GM12872 (cell line): ENCODE measurements at regions not wholly inside any gene's neighbourhood (a gene's known extent, or its start where the extent isn't known, plus 50 kb on each side); places are given as distances from the start of the nearest gene placed in this dataset.

Experiments
- TF ChIP-seq, protein P1 (sequence below): IDR thresholded peaks from 3 replicates; pipeline ENCODE4 v1.5.1; 2011; ENCODE audit warnings: low read depth, mild to moderate bottlenecking, low read length, moderate library complexity; ENCODE audit not compliant: insufficient read depth

DNA sequence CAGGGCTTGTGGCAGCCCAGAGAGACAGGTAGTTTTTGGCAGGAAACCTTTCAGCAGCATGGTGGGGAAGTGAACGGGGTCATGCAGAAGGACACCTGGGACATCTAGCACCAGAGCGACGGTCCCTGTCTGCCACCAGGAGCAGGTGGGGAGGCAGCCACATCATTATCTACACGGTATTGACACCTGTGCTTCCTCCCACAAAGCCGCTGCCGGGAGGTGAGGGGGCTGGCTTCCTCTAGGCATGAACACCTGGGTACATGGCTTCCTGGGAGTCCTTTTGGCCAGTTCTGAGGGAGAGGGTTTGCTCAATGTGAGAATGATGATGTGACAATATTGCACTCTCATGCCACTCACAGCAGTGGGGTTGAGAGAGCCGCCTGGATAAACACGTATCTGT is 275.2 kb downstream of the ACTR3B start:
- TF ChIP-seq, protein P1, sequence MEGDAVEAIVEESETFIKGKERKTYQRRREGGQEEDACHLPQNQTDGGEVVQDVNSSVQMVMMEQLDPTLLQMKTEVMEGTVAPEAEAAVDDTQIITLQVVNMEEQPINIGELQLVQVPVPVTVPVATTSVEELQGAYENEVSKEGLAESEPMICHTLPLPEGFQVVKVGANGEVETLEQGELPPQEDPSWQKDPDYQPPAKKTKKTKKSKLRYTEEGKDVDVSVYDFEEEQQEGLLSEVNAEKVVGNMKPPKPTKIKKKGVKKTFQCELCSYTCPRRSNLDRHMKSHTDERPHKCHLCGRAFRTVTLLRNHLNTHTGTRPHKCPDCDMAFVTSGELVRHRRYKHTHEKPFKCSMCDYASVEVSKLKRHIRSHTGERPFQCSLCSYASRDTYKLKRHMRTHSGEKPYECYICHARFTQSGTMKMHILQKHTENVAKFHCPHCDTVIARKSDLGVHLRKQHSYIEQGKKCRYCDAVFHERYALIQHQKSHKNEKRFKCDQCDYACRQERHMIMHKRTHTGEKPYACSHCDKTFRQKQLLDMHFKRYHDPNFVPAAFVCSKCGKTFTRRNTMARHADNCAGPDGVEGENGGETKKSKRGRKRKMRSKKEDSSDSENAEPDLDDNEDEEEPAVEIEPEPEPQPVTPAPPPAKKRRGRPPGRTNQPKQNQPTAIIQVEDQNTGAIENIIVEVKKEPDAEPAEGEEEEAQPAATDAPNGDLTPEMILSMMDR = no peak

GRCh38 chr7:153036396-153037063 is 277.0 kb downstream of the ACTR3B start:
- TF ChIP-seq, protein P1 = no peak

- TF ChIP-seq, protein P1 = no peak
Measured at GRCh38 chr7:153043440-153043839, 283.9 kb downstream of the ACTR3B start.

GRCh38 chr7:153044981-153045380 is 285.4 kb downstream of the ACTR3B start:
- TF ChIP-seq, protein P1 = no peak

DNA sequence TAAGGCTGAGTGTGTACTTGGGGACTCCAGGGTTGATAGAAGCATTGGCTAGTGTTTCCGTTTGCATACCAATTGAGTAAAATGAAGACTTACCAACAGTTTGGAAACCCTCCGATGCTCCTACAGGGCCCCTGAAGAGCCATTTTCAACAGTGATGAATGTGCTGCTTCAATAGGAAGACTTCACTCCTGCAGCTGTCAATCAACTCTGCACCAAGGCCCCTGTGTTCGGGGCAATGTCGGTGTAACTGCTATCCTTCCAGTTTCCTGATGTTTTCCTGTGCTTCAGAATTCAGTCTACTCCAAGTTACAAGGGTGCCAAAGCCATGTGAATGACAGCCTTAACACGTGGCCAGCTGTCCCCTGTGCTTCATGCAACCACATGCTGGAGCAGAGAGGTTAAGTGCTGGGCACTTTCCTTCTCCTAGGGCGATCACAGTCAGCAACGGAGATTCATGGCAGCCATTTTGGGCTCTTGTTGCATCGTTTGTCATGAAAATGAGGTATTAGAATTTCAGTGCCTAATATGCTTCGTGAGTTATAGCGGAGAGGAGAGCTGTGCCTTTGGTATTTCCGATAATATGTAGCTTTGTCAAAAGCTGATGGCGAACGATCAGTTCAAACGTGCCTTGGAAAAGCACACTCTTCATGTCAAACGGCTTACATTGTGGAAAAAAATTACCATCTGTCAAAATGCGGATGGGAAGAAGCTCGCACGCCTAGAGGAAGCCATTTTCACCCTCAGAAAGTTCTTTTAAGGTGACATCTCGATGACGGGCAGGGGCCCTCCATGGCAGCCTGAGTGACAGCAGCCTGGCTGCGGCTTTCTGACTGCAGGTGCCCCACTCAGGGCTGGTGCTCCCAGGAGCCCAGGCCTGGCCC is 287.8 kb downstream of the ACTR3B start:
- TF ChIP-seq, protein P1 = no peak

DNA sequence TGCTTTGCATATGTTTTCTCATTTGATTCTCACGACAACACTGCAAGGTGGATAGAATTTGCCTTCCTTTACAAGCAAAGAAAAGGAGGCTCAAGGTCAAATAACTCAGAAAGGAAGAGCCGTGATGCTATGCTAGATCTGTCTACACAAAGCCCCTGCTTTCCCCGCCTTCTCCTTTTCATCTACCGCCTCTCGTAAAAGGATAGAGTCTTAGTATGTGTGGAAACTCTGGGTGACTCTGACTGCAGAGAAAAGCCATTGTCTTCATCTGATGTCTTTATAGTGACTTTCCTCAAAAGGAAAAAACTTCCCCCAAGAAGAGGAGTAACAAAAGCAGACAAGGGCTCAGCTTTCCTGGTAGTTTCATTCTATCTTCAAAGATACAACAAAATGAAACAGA is 292.7 kb downstream of the ACTR3B start:
- TF ChIP-seq, protein P1 = no peak

DNA sequence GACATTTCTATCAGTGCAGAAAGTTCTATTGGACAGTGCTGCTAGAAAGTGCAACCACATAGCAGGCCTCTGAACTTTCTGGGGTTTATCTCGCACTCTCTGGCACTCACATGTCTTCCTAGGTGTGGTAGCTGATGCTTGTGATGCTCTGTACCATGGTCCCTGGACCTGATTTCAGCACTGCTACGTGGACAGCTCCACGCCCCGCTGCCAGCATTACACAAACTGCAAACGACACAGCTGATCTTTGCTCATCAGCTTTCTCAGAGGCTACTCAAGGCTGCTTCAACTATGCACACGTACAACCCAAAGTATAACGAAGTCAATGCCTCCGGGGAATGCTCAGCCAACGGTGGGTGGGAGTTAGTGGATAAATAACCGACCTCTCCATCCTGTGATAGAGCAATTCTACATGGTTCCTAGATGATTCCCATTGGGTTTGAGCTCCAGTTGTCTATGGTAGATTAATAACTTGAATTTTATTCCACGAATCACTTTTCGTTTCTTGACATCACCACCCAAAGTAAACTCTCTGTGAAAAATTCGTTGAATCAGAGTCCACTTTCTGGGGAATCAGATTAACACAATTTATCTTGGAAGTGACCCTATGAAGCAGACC is 302.5 kb downstream of the ACTR3B start:
- TF ChIP-seq, protein P1 = no peak
